ENCODE measurements at regions not wholly inside any gene's neighbourhood (a gene's known extent, or its start where the extent isn't known, plus 50 kb on each side); places are given as distances from the start of the nearest gene placed in this dataset.

- Histone ChIP-seq H3K4me1 (no peaks in the 10 kb centered on the region), H3K4me3 (replicated peaks in 1 of 3) (no peak overlapping the region), H3K27me3 (no peaks in the 10 kb centered on the region), H3K27ac (no peak overlapping the region), H3K9me3 (no peaks in the 10 kb centered on the region), H3K36me3 (no peaks in the 10 kb centered on the region)
- TF ChIP-seq CTCF (IDR thresholded peaks at IDR 0.05) (no peak), POLR2A (IDR thresholded peaks at IDR 0.05) (no peak)
- intact Hi-C loops (cut with DNase I): no loop called here
- DNase-seq: no peak
- WGBS, 2 donors: 79 to 88% methylated on average over 1 of the region's 1 CpG
These were observed 596.9 kb upstream of the GRM7 start for GRCh38 chr3:6264036-6264435.

- no peak for DNase-seq
- no peak for TF ChIP-seq POLR2A (IDR thresholded peaks at IDR 0.05)
- TF ChIP-seq CTCF (IDR thresholded peaks at IDR 0.05): no peak
- Histone ChIP-seq H3K4me3 (replicated peaks in 1 of 3) (no peak overlapping the region), H3K27me3 (no peaks in the 10 kb centered on the region), H3K27ac (no peak overlapping the region), H3K4me1 (no peaks in the 10 kb centered on the region), H3K9me3 (no peaks in the 10 kb centered on the region), H3K36me3 (no peaks in the 10 kb centered on the region)
- intact Hi-C loops (cut with DNase I): no loop called here
- WGBS, 2 donors: 80 to 87% methylated on average over 1 of the region's 1 CpG
These were observed 596.0 kb upstream of the GRM7 start for GRCh38 chr3:6264906-6265305.

GRCh38 chr3:6266135-6266534, 594.8 kb upstream of the GRM7 start:
- Histone ChIP-seq H3K9me3 (no peaks in the 10 kb centered on the region), H3K4me3 (replicated peaks in 1 of 3) (no peak overlapping the region), H3K27me3 (no peaks in the 10 kb centered on the region), H3K27ac (no peak overlapping the region), H3K4me1 (no peaks in the 10 kb centered on the region), H3K36me3 (no peaks in the 10 kb centered on the region)
- DNase-seq: no peak
- intact Hi-C loops (cut with DNase I): no loop called here
- WGBS, 2 donors: 72 to 82% methylated on average over 5 of the region's 5 CpGs
- no peak for TF ChIP-seq CTCF (IDR thresholded peaks at IDR 0.05)
- no peak for TF ChIP-seq POLR2A (IDR thresholded peaks at IDR 0.05)

GRCh38 chr3:6273878-6274277, 587.0 kb upstream of the GRM7 start:
- no peaks in the 10 kb centered on the region for H3K4me1 ChIP-seq
- H3K27ac ChIP-seq: no peak overlapping the region
- WGBS, 2 donors: 89 to 93% methylated on average over 3 of the region's 3 CpGs
- H3K4me3 ChIP-seq (replicated peaks in 1 of 3): no peak overlapping the region
- no peak for TF ChIP-seq POLR2A (IDR thresholded peaks at IDR 0.05)
- TF ChIP-seq CTCF (IDR thresholded peaks at IDR 0.05): no peak
- H3K36me3 ChIP-seq: no peaks in the 10 kb centered on the region
- no peak for DNase-seq
- no peaks in the 10 kb centered on the region for H3K27me3 ChIP-seq
- H3K9me3 ChIP-seq: no peaks in the 10 kb centered on the region
- intact Hi-C loops (cut with DNase I): no loop called here

- Histone ChIP-seq H3K36me3 (no peaks in the 10 kb centered on the region), H3K4me3 (replicated peaks in 1 of 3) (no peak overlapping the region), H3K27me3 (no peaks in the 10 kb centered on the region), H3K4me1 (no peaks in the 10 kb centered on the region), H3K9me3 (no peaks in the 10 kb centered on the region), H3K27ac (no peak overlapping the region)
- TF ChIP-seq CTCF (IDR thresholded peaks at IDR 0.05) (no peak), POLR2A (IDR thresholded peaks at IDR 0.05) (no peak)
- intact Hi-C loops (cut with DNase I): no loop called here
- DNase-seq: no peak
These were observed 579.3 kb upstream of the GRM7 start for GRCh38 chr3:6281662-6282061.
